ENCODE measurements at regions not wholly inside any gene's neighbourhood (a gene's known extent, or its start where the extent isn't known, plus 50 kb on each side); places are given as distances from the start of the nearest gene placed in this dataset.

- DNase-seq (ENCODE audit: low read depth): no peak
These were observed 652.0 kb upstream of the CELF2 start for GRCh38 chr10:10365676-10366075.

DNA sequence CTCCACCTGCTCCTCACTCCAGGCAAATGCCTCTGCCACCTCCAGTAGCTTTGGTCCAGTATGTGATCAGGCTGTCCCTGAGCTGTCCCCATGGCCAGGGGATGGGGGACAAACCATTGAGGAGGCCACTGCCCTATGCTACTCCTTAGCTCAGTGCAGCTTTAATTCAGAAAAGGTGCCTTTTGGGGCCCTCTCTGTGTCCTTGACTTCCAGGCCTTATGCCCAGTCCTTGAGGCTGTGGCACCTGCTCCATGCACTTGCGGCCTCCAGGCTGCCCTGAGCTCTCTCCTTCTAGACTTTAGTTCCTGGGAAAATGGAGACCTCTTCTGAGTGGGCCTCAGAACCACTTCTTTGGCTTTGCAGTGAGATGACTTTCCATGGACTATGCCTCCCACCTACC, 650.8 kb upstream of the CELF2 start:
- no peak for DNase-seq (ENCODE audit: low read depth)

- no peak for DNase-seq (ENCODE audit: low read depth)
These were observed 650.4 kb upstream of the CELF2 start for GRCh38 chr10:10367264-10367663.

DNA sequence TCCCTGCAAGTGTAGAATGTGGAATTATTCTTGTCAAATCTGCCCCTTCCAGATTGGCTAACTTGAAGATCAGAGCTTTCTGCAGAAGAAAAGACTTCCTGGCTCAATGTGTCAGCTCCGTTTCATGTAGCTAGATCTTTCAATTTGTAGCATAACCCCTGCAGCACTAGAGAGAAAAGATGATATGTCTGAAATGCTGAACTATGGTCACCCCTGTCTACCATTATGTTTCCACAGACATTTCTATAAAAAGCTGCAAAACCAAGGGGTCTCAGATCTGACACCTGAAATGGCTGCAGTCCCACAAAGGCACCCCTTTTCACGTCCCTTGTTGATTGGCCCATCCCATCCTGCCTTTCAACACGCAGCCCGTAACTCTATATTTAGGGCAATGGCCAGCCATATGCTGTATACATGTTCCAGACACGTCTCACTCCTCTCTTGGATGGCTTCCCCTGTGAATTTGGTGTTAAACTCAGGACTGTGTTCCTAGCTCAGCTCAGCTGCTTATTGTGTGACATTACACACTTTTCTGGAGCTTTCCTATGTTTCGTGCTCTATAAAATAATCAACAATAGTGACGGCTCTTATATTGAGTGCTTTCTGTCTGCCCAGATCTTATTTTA, 648.6 kb upstream of the CELF2 start:
- no peak for DNase-seq (ENCODE audit: low read depth)

- DNase-seq (ENCODE audit: low read depth): no peak
These were observed 631.8 kb upstream of the CELF2 start for GRCh38 chr10:10385831-10386230.

GRCh38 chr10:10389182-10389581, 628.5 kb upstream of the CELF2 start:
- no peak for DNase-seq (ENCODE audit: low read depth)

GRCh38 chr10:10392511-10392910, 625.2 kb upstream of the CELF2 start:
- no peak for DNase-seq (ENCODE audit: low read depth)

DNA sequence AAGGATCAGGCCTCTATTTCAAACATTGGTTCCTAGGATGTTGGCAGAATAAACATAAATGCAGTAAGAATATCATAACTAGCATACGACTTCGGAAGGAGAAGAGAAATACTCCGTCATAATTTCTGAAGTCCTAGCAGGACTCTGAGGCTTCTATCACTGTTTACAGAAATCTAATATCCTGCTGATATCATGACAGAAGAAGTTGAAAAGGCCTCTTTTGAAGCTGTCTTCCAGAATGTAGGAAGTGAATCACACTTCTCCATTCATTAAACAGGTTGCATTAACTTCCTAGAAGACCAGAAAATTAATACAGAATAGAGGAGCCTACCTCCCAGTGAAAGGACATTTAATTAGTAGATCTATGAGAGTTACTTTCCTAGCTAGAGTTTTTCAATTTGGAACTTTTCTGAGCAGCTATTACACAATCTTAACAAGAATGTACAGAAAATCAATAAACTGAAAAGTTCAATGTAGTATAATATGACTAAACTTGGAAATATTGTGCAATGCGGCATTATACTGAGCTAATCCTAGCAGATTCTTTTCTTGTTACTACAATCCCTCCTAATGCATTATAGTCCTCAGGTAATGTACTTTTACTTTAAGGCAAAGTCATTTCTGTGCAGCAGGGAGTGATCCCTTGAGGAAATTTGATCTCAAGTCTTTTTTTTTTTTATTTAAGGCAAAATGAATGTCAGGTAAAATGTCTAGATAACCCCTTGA, 622.6 kb upstream of the CELF2 start:
- DNase-seq (ENCODE audit: low read depth): peak; percentile 79

- peak; percentile 18 for DNase-seq (ENCODE audit: low read depth)
These were observed 621.1 kb upstream of the CELF2 start for GRCh38 chr10:10396601-10397000.

- DNase-seq (ENCODE audit: low read depth): peak; percentile 3
These were observed 619.8 kb upstream of the CELF2 start for GRCh38 chr10:10397906-10398305.

DNA sequence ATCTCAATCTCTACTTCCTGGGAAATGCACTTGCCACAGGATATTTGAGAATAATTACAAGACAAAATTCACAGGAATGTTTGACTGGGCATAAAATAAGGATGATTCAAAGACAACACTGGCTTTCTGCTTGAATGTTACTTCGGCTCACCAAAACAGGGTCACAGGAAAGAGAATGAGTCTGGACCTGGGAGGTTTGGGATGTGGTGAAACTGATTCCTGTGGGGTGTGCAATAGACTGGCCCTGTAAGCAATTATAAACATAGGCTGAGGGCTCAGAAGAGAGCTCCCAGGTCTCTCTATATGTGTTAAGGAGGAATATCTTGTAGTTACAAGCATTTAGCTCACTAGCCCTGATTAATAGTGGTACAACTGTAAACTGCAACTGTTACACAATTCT, 613.9 kb upstream of the CELF2 start:
- DNase-seq (ENCODE audit: low read depth): peak; percentile 3

GRCh38 chr10:10417671-10418070, 600.0 kb upstream of the CELF2 start:
- no peak for DNase-seq (ENCODE audit: low read depth)

GRCh38 chr10:10418387-10418786, 599.3 kb upstream of the CELF2 start:
- DNase-seq (ENCODE audit: low read depth): no peak

DNA sequence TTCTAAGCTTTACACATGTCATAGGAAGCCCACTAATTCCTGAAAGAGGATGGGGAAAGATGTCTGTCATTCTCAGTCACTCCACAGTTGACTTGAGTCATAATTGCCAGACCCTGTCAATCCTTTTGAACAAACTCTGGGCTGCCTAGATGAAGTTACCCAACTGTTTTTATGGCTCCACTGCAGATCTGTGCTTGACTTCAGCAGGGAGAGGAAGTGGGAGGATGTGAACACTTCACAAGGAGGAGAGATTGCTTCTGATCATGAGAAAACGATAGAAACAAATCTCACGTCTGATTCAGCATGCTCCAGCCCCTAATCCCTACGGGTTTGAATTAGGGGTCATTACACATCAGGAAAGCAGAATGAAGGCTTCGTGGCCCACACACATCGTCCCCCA, 596.6 kb upstream of the CELF2 start:
- no peak for DNase-seq (ENCODE audit: low read depth)

GRCh38 chr10:10431422-10432066, 586.1 kb upstream of the CELF2 start:
- no peak for DNase-seq (ENCODE audit: low read depth)

- peak; percentile 30 for DNase-seq (ENCODE audit: low read depth)
These were observed 585.2 kb upstream of the CELF2 start for GRCh38 chr10:10432296-10433035.

DNA sequence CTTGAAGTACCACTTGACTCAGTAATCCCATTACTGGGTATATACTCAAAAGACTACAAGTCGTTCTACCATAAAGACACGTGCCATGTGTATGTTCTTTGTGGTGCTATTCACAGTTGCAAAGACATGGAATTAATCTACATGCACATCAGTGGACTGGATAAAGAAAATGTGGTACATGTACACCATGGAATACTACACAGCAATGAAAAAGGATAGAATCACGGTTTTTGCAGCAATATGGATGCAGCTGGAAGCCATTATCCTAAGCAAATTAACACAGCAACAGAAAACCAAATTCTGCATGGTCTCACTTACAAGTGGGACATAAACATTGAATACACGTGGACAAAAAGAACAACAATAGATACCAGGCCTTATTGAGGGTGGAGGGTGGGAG, 583.4 kb upstream of the CELF2 start:
- DNase-seq (ENCODE audit: low read depth): no peak

GRCh38 chr10:10437886-10438285, 579.8 kb upstream of the CELF2 start:
- no peak for DNase-seq (ENCODE audit: low read depth)

- no peak for DNase-seq (ENCODE audit: low read depth)
These were observed 579.2 kb upstream of the CELF2 start for GRCh38 chr10:10438335-10439100.

GRCh38 chr10:10456856-10457255, 560.8 kb upstream of the CELF2 start:
- no peak for DNase-seq (ENCODE audit: low read depth)

DNA sequence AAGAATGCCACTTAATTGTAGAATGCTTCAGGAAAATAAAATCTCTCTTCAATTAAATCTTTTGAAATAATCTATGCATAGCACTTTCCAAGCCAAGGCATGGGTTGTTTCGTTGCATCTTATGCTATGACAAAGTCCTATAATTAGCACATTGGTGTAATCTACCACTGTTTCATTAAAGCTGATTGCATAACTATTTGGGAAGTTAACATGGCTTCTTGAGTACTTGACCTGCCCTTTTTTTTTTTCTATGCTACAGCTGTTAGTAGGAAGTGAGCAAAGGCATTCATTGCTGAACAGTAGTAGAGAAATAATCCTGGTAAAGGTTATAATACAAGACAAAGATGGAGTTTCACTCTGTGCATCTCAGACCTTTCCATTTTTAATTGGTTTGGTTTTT, 557.2 kb upstream of the CELF2 start:
- no peak for DNase-seq (ENCODE audit: low read depth)
